NCI-H128 (cell line): ENCODE measurements at regions not wholly inside any gene's neighbourhood (a gene's known extent, or its start where the extent isn't known, plus 50 kb on each side); places are given as distances from the start of the nearest gene placed in this dataset.
"Not testable (repeated sequence)": the region's sequence is repeated elsewhere in the genome, so short reads cannot be mapped to it uniquely, and the experiment has no call there.

ENCODE experiments used
- DNase-seq: peaks from one replicate; lab custom pipeline; 2025; ENCODE audit not compliant: unreplicated experiment; lab: John Stamatoyannopoulos, UW

DNA sequence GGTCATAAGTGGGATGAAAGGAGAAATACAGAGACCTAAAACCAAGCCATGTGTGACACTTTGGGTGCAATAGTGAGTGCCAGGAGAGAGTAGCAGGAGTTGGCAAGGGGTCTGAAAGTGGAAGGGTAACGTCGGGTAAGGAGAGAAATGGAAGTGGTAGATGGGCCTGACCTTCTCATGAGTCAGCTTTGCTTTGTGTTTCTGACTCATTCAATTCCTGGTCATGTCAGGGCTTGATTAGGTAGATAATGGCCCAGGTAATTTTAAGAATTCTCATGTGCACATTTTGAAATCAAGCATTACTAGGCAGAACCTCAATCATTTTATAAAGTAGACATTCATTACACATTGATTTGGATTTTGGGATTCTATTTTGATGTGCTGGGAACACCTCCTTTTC lies 262.5 kb downstream of the SOX2 start:
- no peak for DNase-seq

DNA sequence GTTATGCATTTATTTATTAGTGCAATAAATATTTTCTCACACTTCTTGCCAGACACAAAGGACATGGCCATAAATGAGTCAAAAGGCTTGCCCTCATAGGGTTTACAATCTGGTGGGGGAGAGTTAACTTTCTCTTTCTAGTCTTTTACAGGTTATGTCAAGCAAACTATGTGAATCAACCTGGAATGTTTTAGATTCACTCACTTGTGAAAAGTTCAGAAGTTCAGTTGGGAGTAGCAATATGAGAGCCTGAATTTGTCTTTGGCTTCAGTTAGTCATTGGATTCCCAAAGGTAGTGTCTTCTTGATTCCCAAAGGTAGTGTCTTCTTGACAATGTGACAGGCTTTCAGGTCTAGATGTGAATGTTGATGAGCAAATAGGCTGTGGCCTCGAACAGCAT lies 264.8 kb downstream of the SOX2 start:
- DNase-seq = no peak

DNA sequence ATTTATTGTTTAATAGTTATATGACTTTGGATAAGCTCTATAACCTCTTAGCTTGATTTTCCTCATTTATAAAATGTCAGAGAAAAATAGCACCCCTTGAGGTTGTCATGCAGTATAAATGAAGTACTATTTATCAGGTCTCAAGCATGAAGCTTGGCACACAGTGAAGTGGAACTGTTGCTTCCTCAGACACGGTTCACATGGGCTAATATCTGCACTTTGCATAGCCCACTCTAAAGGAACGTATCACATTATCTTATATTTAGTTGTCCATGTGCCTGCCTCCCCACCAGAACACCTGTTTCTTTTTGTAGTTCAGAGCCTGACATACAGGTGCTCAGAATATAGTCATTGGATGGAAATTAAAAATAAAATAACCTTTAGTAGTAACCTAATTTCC lies 273.7 kb downstream of the SOX2 start:
- DNase-seq = no peak

DNA sequence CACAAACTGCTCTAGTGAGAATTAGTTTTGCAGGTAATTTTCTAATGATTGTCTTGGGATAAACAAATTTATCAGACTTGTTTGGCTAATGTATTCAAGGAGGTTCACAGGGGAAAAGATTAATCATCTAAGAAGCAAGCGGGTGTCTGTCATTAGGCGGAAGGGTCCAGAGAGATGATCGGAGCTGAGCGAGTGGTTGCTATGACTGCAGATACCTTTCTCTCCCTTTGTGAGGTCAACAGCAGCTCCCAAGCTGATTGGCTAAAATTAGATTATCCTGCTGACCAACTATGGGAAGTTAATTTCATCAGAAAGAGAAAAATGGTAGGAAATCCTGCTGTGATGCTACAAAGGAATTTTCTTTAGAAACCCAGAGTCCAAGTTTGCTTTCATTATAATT lies 276.0 kb downstream of the SOX2 start:
- no peak for DNase-seq

DNA sequence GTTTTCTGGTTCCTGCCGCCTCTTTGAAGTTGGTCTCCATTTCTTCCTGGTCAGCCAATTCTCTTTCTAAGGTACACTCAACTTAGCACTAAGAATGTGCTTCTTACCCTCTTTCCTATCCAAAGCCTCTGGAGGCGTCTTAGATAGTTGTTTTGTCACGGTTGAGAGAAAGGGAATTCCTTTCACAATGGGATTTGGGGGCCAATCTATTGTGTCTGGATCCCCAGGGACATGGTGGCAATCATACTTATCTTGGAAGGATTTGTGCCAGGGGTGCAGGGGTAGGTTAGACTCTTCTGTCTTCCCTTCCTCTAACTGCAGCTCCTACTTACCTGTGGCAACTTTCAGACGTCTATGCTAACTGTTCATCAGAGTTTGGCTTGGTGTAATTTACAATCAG lies 287.1 kb downstream of the SOX2 start:
- DNase-seq = no peak

DNA sequence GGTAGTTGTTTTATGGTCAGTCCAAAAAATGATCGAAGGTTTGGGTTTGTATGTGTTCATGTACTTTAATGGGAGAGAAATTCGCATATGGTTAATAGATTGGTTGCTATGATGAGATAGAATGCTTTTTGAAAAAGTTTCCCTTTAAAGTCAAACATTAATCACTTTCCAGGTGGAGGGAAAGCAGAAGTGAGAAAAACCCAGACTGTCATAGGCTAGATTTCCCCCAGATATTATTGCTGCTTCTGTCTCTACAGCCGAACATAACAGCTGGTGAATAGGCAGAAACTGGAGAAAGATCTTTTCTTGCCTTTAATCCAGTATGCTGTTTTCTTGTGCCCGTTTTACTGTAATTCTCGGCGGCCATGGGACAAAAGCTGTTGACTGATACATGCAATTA lies 287.6 kb downstream of the SOX2 start:
- no peak for DNase-seq

DNA sequence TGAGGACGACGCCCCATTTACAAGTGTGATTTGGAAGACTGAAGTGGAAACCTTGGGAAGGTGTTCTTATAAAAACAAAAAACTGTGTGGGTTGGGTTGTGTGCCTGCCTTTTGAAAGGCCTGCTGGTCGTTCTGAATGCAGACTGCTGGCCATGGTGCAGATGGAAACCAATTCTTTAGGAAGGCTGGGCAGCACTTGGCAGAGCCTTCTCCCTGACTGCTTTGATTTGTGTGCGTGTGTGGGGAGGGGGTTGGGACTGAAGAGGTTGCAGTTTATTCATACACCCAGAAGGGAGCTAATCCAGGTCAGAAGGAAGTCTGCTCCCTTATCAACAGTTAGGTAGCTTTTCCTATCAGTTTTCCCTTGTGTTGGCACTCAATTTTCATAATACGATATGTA lies 288.7 kb downstream of the SOX2 start:
- DNase-seq = no peak

DNA sequence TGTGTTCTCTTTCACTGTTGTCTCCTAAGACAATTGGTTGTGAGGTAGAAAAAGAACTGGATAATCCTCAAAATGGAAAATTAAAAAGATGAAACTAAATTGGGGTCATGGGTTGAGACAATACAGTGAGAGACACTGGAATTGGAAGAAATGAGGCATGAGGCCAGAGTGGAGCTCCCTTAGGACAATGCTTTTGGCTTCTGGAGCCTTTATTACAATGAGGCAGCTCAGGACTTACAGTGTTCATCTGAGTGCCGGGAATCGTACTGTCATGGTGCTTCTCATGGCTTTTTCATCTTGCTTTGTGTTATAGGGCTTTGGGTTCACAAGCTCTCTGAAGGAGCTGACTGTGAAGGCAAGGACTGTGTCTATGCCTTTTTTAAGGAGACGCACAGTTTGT lies 293.5 kb downstream of the SOX2 start:
- no peak for DNase-seq

DNA sequence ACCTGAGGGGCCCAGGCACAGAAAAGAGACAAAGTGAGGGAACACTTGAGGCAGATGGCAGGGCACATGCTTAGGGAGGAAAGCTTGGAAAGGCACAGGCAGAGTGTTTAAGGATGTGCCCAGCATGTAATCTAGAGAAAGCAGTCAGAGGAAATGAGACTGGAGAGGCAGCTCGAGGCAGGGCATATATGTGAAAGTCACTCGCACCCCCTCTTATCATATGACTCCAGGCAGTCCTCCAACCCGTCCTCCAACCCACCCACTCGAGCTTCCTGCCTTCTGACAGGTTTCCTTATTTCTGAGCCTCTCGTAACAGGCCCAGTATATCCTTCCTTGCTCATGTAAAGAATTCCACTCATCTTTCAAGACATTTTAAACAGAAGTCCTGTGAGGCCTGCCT lies 294.0 kb downstream of the SOX2 start:
- no peak for DNase-seq

DNA sequence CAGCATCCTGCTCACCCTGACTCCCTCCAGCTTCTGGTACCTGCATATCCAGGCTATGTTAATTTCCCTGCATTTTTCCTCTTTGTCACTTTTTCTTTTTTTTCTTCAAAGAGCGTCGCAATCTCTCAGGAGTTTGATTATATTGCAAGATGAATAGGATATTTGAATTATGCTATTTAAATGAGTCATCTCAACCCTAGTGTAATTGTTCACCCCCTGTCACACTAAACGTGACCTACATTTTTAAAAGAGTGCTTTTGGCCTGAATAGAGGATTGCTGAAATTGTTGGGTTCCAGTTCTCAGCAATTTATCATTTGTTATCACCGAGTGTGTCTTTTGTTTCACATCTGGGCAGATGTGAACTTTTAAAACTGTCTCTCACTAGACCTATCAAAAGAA lies 294.7 kb downstream of the SOX2 start:
- DNase-seq = no peak

DNA sequence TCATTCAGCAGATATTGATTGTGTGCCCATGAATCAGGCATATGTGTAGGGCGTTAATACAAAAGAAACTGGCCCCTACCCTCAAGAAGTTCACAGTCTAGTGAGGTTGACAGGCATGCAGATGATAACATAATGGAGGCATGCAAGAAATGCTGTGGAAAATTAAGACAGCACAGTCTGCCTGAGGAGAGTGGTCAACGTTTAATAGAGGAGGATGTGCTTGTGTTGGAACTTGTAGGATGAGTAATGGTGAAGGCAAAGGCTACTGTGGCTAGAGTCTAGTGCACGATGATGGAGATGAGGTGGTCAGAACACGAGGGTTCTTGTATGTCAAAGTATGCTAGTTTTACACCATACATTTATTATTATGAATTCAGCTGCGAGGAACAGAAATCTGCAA lies 295.7 kb downstream of the SOX2 start:
- no peak for DNase-seq

DNA sequence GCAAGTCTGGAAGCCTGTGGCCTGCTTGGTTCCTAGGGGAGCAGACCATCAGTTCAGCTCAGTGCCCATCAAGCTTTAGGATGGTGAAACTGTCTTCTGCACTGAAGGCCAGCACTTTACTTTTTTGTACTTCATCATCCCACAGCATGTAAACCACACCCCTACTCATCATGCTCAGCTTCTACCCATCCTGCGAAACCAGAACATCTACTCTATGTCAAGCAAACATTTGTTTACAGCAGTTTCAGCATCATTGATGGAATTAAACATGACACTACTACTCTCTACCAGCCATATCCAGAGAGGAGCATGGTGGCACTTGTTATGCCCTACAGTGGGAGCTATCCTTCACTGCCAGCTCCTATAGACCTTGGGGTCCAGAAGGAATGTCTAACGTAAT lies 306.6 kb downstream of the SOX2 start:
- DNase-seq = no peak

DNA sequence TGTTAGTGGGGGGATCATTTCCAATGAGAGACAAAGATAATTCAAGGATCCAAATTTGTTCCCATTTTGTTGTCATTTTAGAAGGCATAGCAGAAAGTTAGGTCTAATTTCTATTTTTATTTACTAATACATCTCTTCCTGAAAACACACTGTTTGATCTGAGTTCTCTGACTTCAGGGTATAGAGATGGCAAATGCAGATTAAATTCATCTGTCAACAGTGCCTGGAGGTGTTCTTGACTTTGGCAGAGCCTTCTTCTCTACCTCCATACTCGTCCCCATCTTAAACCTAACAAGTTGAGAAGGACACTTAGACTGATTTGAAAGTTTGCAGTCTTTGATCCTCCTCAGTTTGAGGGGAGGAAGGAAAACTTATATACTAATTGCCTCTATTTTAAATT lies 308.2 kb downstream of the SOX2 start:
- DNase-seq = no peak

DNA sequence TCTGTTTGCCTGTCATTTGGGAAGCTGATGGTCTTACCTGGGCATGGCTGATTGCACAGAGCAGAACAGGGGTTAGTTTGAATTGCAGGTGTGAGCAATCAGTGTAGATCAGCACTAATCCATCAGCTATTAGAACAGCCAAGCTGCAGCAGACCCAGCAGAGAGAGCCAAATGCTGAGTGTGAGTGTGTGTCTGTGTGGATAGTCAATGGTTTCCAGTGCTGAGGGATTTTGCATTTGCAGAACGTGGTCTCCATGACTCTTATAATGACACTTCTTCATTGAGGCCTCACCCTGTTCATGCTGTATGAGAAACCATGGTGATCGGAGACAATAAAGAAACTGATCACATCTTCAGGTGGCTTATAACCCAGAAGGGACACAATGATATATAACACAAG lies 312.1 kb downstream of the SOX2 start:
- DNase-seq = no peak

DNA sequence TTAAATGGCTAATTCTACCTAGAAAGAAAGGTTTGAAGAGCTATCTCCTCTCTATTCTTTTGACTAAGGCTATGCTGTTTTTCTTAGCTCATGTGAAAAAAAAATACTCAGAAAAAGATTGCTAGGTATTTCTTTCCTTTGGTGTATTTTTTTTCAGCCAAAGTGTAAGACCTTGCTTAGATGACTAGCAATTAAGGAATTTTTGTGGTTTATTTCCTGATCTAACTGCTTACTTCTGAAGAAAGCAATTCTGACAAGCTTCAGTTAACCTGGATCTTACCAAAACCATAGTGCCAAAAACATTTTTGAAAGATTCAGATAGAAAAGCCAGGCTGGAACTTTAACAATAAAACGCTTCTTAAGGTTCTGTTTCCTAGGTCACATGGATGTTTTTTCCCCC lies 315.6 kb downstream of the SOX2 start:
- no peak for DNase-seq

DNA sequence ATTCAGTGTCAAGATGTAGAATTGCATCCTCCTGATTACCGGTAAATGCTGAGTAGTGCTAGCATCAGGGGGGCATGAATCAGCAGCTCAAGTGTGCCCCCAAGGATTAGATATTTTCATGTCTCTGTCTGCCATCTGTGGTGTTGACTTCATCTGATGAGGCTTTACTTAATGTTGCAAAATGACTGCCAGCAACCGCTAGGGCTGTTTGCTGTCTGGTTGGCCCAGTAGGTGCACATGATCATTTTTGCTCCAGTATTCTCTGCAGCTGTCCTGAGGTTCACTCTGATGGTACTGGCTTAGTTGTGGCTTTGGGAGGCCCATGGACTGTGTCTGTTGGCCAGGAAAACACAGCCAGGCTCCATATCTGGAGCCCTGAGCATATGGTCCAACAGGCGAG lies 316.4 kb downstream of the SOX2 start:
- DNase-seq = no peak

DNA sequence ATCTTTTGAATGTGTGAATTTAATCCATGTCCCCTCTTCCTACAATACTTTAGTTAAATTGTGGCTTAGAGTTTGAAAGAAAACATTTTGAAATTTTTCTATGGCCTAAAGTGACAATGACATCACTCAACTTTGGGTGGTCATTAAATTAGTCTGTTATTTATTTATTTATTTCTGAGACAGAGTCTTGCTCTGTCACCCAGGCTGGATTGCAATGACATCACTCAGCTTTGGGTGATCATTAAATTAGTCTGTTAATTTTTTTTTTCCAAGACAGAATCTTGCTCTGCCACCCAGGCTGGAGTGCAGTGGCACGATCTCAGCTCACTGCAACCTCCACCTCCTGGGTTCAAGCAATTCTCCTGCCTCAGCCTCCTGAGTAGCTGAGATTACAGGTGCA lies 322.5 kb downstream of the SOX2 start:
- not testable (repeated sequence) for DNase-seq

DNA sequence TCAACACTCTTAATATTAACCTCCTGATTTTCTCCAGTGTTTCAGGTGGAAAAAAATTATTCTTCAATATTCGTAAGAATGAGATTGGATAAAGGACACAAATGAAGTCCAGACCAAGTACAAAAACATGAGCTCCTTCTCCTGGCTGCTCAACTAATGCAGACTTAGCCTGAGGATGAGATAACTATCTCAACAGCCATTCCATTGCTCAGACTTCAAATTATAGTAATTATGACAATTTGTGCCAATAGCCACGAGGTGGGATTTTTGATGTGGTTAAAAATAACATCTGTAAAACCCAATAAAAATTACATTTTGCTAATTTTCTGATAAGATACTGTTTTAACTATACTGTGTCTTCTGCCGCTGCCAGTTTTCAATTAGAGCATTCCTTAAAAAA lies 323.6 kb downstream of the SOX2 start:
- no peak for DNase-seq

DNA sequence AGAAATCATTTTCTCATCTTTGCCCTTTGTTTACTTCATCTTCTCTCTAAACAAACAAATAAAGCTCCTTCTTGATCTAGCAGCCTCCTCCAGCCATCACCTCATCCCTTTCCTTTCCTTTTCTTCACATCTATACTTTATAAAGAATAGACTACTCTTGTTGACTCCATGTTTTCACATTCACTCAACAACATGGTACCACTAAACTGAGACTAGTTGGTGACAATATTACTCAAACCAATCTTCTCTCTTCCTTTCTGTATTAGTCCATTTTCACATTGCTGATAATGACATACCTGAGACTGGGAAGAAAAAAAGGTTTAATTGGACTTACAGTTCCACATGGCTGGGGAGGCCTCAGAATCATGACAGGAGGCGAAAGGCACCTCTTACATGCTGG lies 324.7 kb downstream of the SOX2 start:
- no peak for DNase-seq

DNA sequence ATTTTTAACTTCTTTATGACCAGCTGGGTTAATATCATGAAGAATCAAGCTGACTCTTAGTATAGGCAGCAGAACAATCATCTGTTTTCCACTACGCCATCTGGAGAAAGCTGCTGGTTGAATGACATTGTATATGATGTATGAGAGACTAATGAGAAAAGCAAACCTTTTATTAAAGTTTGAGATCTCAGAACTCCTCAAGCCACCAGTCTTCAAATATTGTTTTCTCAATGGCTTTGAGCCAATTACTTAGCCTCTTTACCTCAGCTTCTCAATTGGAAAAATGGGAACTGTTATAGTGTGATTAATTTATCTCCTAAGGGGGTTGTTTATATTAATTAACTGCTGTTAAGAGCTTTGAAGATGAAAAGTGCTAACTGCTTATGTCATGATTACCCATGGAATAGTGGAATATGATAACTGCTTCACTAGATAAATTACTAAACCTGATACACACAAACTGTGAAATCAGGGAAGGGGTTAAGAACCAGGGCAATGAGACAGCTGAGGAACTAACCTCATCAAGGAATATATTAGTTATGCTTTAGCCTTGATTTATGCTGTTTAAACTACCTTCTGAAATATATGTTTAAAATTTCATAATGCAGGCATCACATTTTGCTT lies 330.1 kb downstream of the SOX2 start:
- no peak for DNase-seq

DNA sequence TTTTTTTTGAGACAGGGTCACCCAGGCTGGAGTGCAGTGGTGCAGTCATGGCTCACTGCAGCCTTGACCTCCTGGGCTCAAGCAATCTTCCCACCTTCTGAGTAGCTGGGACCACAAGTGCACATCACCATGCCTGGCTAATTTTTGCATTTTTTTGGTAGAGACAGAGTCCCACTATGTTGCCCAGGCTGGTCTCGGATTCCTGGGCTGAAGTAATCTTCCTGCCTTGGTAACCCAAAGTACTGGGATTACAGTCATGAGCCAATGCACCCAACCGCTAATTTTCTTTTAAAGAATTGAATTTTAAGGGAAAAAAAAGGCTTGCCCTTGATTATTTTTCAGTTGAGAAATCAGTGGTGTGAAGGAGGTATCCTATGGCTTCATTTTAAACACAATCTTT lies 334.0 kb downstream of the SOX2 start:
- DNase-seq = no peak

DNA sequence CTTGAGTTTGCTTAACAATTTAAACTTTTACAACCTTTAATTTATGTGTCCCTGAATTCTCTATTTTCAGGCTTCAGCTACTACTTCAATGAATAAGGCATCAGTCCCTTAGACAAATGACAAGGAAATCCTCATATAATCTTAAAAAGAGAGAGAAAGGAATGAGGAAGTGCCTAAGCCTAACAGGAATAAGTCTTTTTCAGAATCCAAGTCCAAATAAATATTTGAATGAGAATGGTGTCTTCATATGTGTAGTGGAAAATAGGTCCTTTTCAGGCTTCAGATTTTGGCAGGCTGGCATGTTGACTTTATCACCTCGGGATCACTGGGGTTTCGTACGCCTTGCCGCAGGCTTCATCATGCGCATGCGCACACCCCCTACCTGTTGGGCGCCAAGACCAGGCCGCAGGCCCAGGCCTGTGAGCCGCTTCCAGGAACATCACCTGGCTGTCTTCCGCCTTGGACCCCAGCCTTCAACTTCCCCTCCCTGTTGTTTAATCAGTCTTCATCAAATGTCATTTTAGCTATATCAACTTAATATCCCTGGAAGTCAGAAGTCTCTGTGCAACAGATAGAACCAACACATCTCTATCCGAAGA lies 334.5 kb downstream of the SOX2 start:
- no peak for DNase-seq

DNA sequence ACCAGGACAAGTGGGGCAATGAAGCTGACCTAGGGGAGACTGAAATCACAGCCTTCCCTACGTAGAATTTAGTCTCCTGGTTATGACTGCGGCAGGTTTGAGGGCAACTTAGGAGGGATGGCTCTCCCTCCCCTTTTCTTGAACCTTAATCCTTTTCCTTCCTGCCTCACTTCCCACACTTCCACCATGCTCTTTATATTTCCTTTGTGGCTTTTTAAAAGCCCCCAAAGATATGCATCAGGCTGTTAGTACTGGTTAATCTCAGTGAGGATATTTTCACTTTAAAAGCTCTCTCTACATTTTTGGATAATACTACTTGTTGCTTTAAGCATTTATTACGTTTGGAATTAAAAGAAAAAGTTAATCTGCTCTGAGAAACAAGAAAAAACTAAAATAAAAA lies 339.2 kb downstream of the SOX2 start:
- DNase-seq = no peak
